Pancreas (tissue), 10 donors: ENCODE measurements at regions not wholly inside any gene's neighbourhood (a gene's known extent, or its start where the extent isn't known, plus 50 kb on each side); places are given as distances from the start of the nearest gene placed in this dataset.

Source experiments
- ATAC-seq, 4 donors: fragments of 200-7000 bp; cut with Tn5 transposase; one replicate each; pipeline versions ENCODE4 v1.8.0 to v1.9.1; 2020; ENCODE audit warnings: mild to moderate bottlenecking in 4 of 4, moderate library complexity in 4 of 4
- DNase-seq, 6 donors: peaks; one replicate each; pipeline ENCODE4 v3.0.0-alpha.2; 2020
- FAIRE-seq: peaks from 2 replicates; lab custom pipeline; 2012; peaks lifted over from hg19 to GRCh38; lab: Jason Lieb, UNC
- H3K27ac ChIP-seq, 4 donors: fragments of 200-600 bp; sonication (generic); 1 replicate in 3 of 4; 2 replicates in 1 of 4; pipeline versions ENCODE4 v1.5.0 to v1.8.0; 2020
- H3K27me3 ChIP-seq, 4 donors: fragments of 200-600 bp; one replicate each; pipeline ENCODE4 v1.8.0; 2021
- H3K36me3 ChIP-seq, 3 donors: fragments of 200-600 bp; sonication (generic) in 1 of 3; one replicate each; pipeline versions ENCODE4 v1.5.0 to v1.8.0; 2020 to 2021
- H3K4me1 ChIP-seq, 3 donors: fragments of 200-600 bp; one replicate each; pipeline ENCODE4 v1.8.0; 2021
- H3K4me3 ChIP-seq, 4 donors: fragments of 200-600 bp; sonication (generic) in 2 of 4; one replicate each; pipeline versions ENCODE4 v1.5.0 to v1.8.0; 2020 to 2021
- H3K9me3 ChIP-seq, 4 donors: fragments of 200-600 bp; one replicate each; pipeline ENCODE4 v1.8.0; 2021
- WGBS, 2 donors: extraction: QIAGEN DNeasy Blood & Tissue Kit; methylation state at CpG; one replicate each; pipeline ENCODE4 v1.1.7; 2013; 5-methylcytosine and 5-hydroxymethylcytosine counted together
- intact Hi-C, 3 donors: fragments of 100-400 bp; cut with DNase I; formaldehyde crosslinking; loops; one replicate each; pipeline versions ENCODE4 v1.11.1 to v1.14.2; 2022
- TF ChIP-seq, protein P1 (sequence below), 4 donors: fragments of 200-600 bp; sonication (generic) in 3 of 4; IDR thresholded peaks; one replicate each; pipeline versions ENCODE4 v1.5.0 to v1.8.0; 2021; ENCODE audit warnings: antibody characterized with exemption in 4 of 4
- donor health status: healthy with polysubstance abuse.
- donor health status: DM: no; HTN: no; CAD: no; lungs with moderate emphysema.
- donor health status: DM: no; HTN: no; CAD: no.
- donor health status: control.
- donor health status: control.
- donor health status: Bipolar disorder and iron deficiency.
- donor health status: DM: yes; HTN: yes; CAD: no.
- donor health status: DM: no; HTN: no; CAD: no.
- donor health status: DM: no; HTN: no; CAD: no.
- donor health status: DM: yes; HTN: yes; CAD: no.

DNA sequence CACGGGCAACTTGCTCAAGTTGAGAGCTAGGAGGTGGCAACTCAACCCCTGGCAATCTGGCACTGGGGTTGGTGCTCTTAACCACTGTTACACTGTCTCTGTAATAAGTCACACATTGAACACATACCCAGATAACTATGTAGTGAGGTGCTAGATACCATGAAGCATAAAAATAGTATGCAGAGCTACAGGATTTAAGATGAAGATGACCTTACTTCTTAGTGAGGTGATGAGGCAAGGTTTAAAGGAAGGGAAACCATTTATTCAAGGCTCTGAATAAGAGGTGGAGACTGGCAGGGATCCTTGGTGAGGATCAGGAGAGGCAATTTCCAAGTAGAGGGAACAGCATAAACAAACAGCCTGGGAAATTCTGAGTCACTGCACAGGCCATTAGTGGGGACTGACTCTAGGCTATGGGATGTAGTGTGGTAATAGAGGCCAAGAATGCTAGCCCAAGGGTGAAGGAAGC, 67.6 kb upstream of the NR3C1 start:
- FAIRE-seq: no peak

DNA sequence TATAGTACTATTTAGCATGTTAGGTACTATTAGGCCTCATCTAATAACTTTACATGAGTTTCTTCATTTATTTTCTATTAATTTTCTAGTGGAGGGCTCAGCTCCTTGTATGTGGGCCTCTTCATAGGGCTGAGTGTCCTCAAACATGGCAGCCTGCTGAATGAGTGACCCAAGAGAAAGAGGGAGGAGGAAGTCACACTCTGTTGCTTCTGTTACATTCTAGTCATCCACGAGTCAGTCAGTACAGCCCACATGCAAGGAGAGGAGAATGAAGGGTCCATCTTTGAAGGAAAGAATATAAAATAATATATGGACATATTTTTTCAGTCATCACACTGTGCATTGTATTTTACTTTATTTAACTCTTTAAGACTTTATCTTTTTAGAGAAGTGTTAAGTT, 66.6 kb upstream of the NR3C1 start:
- FAIRE-seq (no peak), DNase-seq (no peak), ATAC-seq (no peak)
- H3K27ac ChIP-seq: no peak overlapping the region
- no peaks in the 10 kb centered on the region for H3K9me3 ChIP-seq
- no peaks in the 10 kb centered on the region for H3K36me3 ChIP-seq
- H3K4me3 ChIP-seq: no peak overlapping the region
- TF ChIP-seq, protein P1, sequence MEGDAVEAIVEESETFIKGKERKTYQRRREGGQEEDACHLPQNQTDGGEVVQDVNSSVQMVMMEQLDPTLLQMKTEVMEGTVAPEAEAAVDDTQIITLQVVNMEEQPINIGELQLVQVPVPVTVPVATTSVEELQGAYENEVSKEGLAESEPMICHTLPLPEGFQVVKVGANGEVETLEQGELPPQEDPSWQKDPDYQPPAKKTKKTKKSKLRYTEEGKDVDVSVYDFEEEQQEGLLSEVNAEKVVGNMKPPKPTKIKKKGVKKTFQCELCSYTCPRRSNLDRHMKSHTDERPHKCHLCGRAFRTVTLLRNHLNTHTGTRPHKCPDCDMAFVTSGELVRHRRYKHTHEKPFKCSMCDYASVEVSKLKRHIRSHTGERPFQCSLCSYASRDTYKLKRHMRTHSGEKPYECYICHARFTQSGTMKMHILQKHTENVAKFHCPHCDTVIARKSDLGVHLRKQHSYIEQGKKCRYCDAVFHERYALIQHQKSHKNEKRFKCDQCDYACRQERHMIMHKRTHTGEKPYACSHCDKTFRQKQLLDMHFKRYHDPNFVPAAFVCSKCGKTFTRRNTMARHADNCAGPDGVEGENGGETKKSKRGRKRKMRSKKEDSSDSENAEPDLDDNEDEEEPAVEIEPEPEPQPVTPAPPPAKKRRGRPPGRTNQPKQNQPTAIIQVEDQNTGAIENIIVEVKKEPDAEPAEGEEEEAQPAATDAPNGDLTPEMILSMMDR (IDR thresholded peaks at IDR 0.05): no peak
- intact Hi-C loops: no loop called here
- H3K4me1 ChIP-seq: no peaks in the 10 kb centered on the region
- WGBS, 2 donors: 64 to 76% methylated on average over 1 of the region's 1 CpG
- H3K27me3 ChIP-seq: no peaks in the 10 kb centered on the region

More for the DNA sequence above, 67.6 kb upstream of the NR3C1 start:
- TF ChIP-seq, protein P1 (IDR thresholded peaks at IDR 0.05): no peak
- no peak for DNase-seq
- Histone ChIP-seq H3K4me1 (no peaks in the 10 kb centered on the region), H3K9me3 (no peaks in the 10 kb centered on the region), H3K27me3 (no peaks in the 10 kb centered on the region), H3K36me3 (no peaks in the 10 kb centered on the region), H3K4me3 (no peak overlapping the region), H3K27ac (no peak overlapping the region)
- WGBS, 2 donors: 88 to 94% methylated on average over 1 of the region's 1 CpG
- peak in 1 of 4 donors; percentile 16 for ATAC-seq
- intact Hi-C loops: no loop called here

DNA sequence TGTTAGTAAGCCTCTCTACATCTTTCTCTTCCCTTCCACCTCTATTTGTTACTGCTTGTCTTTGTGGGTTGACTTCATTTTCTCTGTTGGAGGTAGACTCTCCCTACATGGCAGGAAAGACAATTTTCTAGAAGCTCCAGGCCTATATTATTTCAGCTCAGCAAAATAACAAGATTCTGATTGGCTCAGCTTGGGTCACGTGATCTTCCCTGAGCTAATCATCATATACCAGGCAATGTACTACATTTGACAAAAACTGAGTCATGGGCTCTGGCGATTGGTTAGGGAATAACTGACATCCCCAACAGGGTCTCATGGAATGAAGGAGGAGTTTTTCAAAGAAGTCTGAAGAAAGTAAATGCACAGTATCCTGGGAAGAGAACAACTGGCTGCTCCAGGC, 65.6 kb upstream of the NR3C1 start:
- Histone ChIP-seq H3K27ac (no peak overlapping the region), H3K9me3 (no peaks in the 10 kb centered on the region), H3K27me3 (no peaks in the 10 kb centered on the region), H3K4me1 (no peaks in the 10 kb centered on the region), H3K36me3 (no peaks in the 10 kb centered on the region), H3K4me3 (no peak overlapping the region)
- intact Hi-C loops: no loop called here
- TF ChIP-seq, protein P1 (IDR thresholded peaks at IDR 0.05): no peak
- WGBS, 2 donors: 86 to 93% methylated on average over 2 of the region's 2 CpGs
- no peak for ATAC-seq
- FAIRE-seq: no peak
- no peak for DNase-seq

DNA sequence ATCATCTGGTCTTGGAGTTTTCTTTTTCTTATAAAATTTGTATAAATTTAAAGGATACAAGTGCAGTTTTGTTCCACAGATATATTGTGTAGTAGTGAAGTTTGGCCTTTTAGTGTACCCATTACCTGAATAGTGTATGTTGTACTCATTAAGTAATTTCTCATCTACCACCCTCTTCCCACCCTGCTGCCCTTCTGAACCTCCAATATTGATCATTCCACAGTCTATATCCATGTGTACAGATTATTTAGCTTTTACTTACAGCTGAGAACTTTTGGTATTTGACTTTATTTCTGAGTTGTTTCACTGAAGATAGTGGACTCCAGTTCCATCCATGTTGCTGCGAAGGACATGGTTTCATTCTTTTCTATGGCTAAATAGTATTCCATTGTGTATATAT, 63.1 kb upstream of the NR3C1 start:
- intact Hi-C loops: no loop called here
- no peak for DNase-seq
- no peaks in the 10 kb centered on the region for H3K4me1 ChIP-seq
- WGBS, 2 donors: 46 to 98% methylated on average over 1 of the region's 1 CpG
- no peaks in the 10 kb centered on the region for H3K9me3 ChIP-seq
- no peak for ATAC-seq
- no peaks in the 10 kb centered on the region for H3K36me3 ChIP-seq
- no peak overlapping the region for H3K27ac ChIP-seq
- TF ChIP-seq, protein P1 (IDR thresholded peaks at IDR 0.05): no peak
- no peak overlapping the region for H3K4me3 ChIP-seq
- no peaks in the 10 kb centered on the region for H3K27me3 ChIP-seq
- no peak for FAIRE-seq

DNA sequence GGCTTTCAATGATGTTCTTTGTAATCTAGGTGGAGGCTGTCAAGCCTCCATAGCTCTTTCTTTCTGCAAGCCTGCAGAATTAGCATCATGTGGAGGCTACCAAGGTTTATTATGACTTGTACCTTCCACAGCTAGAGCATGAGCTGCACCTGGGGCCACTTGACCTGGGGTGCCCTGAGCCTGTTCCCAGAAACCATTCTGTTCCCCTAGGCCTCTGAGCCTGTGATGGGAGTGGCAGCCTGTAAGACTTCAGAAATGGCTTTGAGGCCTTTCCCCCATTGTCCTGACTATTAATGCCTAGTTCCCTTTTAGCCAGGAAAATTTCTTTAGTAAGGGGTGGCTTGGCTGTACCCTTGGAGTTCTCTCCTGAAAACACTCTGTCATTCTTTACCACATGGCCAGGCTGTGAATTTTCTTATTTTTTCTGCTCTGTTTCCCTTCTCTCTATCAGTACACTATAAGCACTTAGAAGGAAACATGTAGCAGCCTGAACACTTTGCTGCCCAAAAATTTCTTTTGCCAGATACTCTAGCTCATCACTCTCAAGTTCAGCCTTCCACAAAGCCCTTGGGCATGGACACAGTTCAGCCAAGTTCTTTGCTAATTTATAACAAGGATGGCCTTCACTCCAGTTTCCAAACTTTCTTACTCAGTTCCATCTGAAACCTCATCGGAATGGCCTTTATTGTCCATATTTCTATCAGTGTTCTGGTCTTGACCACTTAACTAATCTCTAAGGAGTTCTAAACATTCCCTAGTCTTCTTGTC, 61.4 kb upstream of the NR3C1 start:
- Histone ChIP-seq H3K9me3 (no peaks in the 10 kb centered on the region), H3K27ac (no peak overlapping the region), H3K36me3 (no peaks in the 10 kb centered on the region), H3K4me3 (no peak overlapping the region), H3K4me1 (no peaks in the 10 kb centered on the region), H3K27me3 (no peaks in the 10 kb centered on the region)
- DNase-seq (no peak), ATAC-seq (no peak), FAIRE-seq (no peak)
- intact Hi-C loops: no loop called here
- TF ChIP-seq, protein P1 (IDR thresholded peaks at IDR 0.05): no peak
- 93 to 94% methylated on average over 1 of the region's 1 CpG for WGBS, 2 donors
